Amniotic epithelial cell (primary cell): ENCODE measurements at regions not wholly inside any gene's neighbourhood (a gene's known extent, or its start where the extent isn't known, plus 50 kb on each side); places are given as distances from the start of the nearest gene placed in this dataset.

Source experiments
- DNase-seq: peaks from one replicate; pipeline ENCODE4 v3.0.0-alpha.2; 2010; ENCODE audit warnings: low read depth

GRCh38 chr3:104854468-104854867, 512.2 kb upstream of the ALCAM start:
- no peak for DNase-seq

GRCh38 chr3:104855702-104856101, 511.0 kb upstream of the ALCAM start:
- peak; percentile 49 for DNase-seq

- peak; percentile 16 for DNase-seq
Observed at GRCh38 chr3:104856741-104857140, 510.0 kb upstream of the ALCAM start.

GRCh38 chr3:104868291-104868690, 498.4 kb upstream of the ALCAM start:
- no peak for DNase-seq

- DNase-seq, result no peak
Observed at GRCh38 chr3:104870276-104870675, 496.4 kb upstream of the ALCAM start.

- DNase-seq, result peak; percentile 9
Observed at GRCh38 chr3:104873331-104873730, 493.4 kb upstream of the ALCAM start.

GRCh38 chr3:104878395-104878794, 488.3 kb upstream of the ALCAM start:
- peak; percentile 82 for DNase-seq

GRCh38 chr3:104879919-104880318, 486.8 kb upstream of the ALCAM start:
- DNase-seq, result no peak

GRCh38 chr3:104885214-104885814, 481.4 kb upstream of the ALCAM start:
- DNase-seq, result no peak

GRCh38 chr3:104886220-104886995, 480.3 kb upstream of the ALCAM start:
- peak; percentile 12 for DNase-seq

GRCh38 chr3:104887069-104887468, 479.6 kb upstream of the ALCAM start:
- DNase-seq, result peak; percentile 11

- DNase-seq, result no peak
Observed at GRCh38 chr3:104887619-104888018, 479.1 kb upstream of the ALCAM start.

GRCh38 chr3:104892044-104892443, 474.7 kb upstream of the ALCAM start:
- DNase-seq, result no peak

GRCh38 chr3:104896624-104897023, 470.1 kb upstream of the ALCAM start:
- no peak for DNase-seq

- no peak for DNase-seq
Observed at GRCh38 chr3:104901396-104901795, 465.3 kb upstream of the ALCAM start.

- no peak for DNase-seq
Observed at GRCh38 chr3:104903064-104903463, 463.6 kb upstream of the ALCAM start.

GRCh38 chr3:104906001-104906639, 460.6 kb upstream of the ALCAM start:
- no peak for DNase-seq

GRCh38 chr3:104907507-104907906, 459.2 kb upstream of the ALCAM start:
- DNase-seq, result peak; percentile 70

- no peak for DNase-seq
Observed at GRCh38 chr3:104908761-104909160, 457.9 kb upstream of the ALCAM start.

GRCh38 chr3:104909198-104909597, 457.5 kb upstream of the ALCAM start:
- DNase-seq, result peak; percentile 23

GRCh38 chr3:104909721-104910120, 457.0 kb upstream of the ALCAM start:
- DNase-seq, result no peak

GRCh38 chr3:104911376-104911775, 455.3 kb upstream of the ALCAM start:
- DNase-seq, result no peak

GRCh38 chr3:104916971-104917370, 449.7 kb upstream of the ALCAM start:
- no peak for DNase-seq
